ENCODE measurements at regions not wholly inside any gene's neighbourhood (a gene's known extent, or its start where the extent isn't known, plus 50 kb on each side); places are given as distances from the start of the nearest gene placed in this dataset.

DNA sequence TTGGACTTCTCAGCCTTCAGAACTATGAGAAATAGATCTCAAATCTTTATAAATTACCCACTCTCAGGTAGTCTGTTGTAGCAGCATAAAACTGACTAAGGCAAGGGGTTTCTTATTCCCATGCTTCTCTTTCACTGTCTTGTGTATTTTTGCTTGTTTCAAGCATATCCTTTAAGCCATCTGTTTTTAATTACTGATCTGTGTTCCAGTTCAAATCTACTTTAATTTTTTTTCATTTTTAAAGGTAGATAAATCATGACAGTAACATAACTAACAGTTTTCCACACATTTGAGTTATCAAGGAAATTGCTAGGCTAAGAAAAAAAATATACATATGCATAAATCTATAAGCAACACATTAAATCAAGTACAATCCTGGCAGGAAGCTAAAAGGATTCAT is 317.9 kb upstream of the TNP1 start:
- TF ChIP-seq, protein P1, sequence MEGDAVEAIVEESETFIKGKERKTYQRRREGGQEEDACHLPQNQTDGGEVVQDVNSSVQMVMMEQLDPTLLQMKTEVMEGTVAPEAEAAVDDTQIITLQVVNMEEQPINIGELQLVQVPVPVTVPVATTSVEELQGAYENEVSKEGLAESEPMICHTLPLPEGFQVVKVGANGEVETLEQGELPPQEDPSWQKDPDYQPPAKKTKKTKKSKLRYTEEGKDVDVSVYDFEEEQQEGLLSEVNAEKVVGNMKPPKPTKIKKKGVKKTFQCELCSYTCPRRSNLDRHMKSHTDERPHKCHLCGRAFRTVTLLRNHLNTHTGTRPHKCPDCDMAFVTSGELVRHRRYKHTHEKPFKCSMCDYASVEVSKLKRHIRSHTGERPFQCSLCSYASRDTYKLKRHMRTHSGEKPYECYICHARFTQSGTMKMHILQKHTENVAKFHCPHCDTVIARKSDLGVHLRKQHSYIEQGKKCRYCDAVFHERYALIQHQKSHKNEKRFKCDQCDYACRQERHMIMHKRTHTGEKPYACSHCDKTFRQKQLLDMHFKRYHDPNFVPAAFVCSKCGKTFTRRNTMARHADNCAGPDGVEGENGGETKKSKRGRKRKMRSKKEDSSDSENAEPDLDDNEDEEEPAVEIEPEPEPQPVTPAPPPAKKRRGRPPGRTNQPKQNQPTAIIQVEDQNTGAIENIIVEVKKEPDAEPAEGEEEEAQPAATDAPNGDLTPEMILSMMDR (IDR thresholded peaks at IDR 0.05): no peak
- TF ChIP-seq EZH2 (IDR thresholded peaks at IDR 0.05; ENCODE audit: borderline replicate concordance, insufficient read depth, low read depth, low read length, poor library complexity, severe bottlenecking): no peak
